Activated CD4-positive, alpha-beta T cell treated with anti-CD3 and anti-CD28 coated beads, Interleukin-2, Interleukin-6, amounts not matched to agents 100 ng/mL and 50 ng/mL, durations not matched to agents 16 hours and 8 hours (primary cell): ENCODE measurements at regions not wholly inside any gene's neighbourhood (a gene's known extent, or its start where the extent isn't known, plus 50 kb on each side); places are given as distances from the start of the nearest gene placed in this dataset.
A peak's percentile ranks its signal among the peaks of the same experiment; 100 is the strongest.

Source experiments
- DNase-seq: peaks from one replicate; pipeline ENCODE4 v3.0.0-alpha.2; 2020

GRCh38 chr7:136807598-136807997 is 60.9 kb upstream of the CHRM2 start:
- no peak for DNase-seq

GRCh38 chr7:136803028-136803427 is 65.4 kb upstream of the CHRM2 start:
- DNase-seq = no peak

GRCh38 chr7:136783934-136784333 is 84.5 kb upstream of the CHRM2 start:
- no peak for DNase-seq

DNA sequence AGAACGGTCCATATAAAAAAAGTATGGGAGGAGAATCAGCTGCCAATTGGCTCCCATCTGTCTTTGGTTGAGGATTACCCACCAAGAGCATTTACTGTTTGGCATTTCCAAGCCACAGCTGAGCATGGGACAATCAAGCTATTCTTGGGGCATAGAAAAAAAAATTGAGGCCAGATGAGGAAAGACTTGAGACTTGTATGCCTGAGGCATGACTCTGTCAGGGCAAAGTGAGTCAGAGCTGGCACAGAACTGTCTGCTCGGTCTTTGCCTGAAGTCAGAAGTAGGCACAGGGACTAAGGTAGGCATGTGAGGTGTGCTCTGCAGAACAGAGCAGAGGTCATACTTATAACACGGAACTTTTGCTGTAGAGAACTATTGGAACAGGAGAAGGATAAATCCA is 126.5 kb upstream of the CHRM2 start:
- DNase-seq = no peak

GRCh38 chr7:136728945-136729344 is 139.5 kb upstream of the CHRM2 start:
- DNase-seq = no peak

- DNase-seq = no peak
Measured at GRCh38 chr7:136726460-136726859, 142.0 kb upstream of the CHRM2 start.

DNA sequence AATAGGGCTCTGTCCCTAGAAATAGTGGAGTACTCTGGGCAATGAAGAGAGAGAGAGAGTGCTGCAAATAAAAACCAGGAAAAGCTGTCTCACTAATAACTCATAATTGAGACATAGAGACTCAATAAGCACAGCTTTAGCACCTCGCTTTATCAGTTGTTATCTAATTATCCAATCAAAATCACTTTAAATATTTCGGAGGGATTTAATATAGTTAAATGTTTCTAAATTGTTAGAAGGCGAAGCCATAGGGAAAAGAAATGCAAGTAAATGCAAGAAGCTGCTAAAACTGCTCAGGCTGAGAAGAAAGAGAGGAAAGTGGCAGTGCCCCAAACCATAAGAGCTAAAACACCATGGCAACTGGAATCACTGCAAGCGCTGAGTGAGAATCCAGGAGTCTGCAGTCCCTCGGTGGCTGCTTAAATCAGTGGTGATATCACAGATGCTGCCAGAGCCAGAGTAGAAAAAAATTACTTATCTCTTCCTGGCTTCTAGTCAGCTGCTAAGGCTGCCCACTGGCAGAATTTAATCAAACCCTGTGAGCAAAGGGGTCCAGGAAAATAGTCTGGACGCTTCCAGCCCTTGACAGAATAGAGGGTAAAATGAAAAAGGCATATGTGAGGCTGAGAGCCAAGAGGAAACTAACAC is 150.4 kb upstream of the CHRM2 start:
- no peak for DNase-seq

DNA sequence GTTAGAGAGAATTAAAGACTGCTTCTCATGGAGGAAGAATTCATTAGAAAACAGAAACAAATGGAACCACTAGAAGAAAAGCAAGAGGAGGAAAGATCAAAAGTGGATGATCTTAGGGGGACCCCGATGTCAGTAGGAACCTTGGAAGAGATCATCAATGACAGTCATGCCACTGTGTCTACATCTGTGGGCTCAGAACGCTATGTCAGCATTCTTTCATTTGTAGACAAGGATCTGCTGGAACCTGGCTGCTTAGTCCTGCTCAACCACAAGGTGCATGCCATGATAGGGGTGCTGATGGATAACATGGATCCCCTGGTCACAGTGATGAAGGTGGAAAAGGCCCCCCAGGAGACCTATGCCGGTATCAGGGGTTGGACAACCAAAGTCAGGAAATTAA is 154.4 kb upstream of the CHRM2 start:
- no peak for DNase-seq

- no peak for DNase-seq
Measured at GRCh38 chr7:136710751-136711150, 157.7 kb upstream of the CHRM2 start.

GRCh38 chr7:136709876-136710275 is 158.6 kb upstream of the CHRM2 start:
- no peak for DNase-seq

DNA sequence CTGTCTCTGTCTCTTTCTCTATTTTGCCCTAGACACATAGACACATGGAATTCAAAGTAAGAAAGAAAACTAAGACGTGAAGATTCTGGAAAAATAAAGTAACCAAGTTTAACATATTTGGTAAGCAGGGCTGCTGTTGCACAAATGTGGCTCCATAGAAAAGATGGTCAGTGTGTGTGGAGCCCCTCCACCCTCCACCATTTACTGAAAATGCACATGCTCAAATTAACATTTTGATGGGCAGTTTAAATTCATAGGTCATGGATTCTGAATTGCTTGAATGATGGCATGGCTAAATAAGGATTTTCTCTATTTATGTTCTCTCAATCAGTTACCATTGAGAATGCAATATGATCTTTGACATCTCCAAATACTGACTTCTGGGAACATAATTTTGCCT is 165.5 kb upstream of the CHRM2 start:
- no peak for DNase-seq

DNA sequence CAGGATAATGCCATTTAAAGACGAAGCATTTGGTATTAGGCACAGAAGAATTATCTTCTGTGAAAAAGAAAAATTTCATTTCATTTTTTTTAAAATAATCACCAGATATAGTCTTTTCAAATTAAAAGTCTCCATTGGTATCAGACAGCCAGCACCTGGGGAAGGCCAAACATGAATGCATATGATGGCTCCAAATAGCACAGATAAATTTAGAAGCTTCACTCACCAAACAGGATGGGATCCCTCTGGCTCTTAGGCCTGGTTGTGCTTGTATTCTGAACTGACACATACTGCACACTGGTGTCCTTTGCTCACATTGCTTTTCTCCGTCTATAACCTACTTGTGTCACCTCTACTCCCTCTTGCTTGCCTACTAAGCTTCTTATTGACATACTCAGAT is 169.5 kb upstream of the CHRM2 start:
- DNase-seq = no peak

- DNase-seq = no peak
Measured at GRCh38 chr7:136698231-136698630, 170.2 kb upstream of the CHRM2 start.

GRCh38 chr7:136697271-136697670 is 171.2 kb upstream of the CHRM2 start:
- no peak for DNase-seq

GRCh38 chr7:136693166-136694119 is 175.0 kb upstream of the CHRM2 start:
- no peak for DNase-seq

- no peak for DNase-seq
Measured at GRCh38 chr7:136692221-136692620, 176.2 kb upstream of the CHRM2 start.

- no peak for DNase-seq
Measured at GRCh38 chr7:136688601-136689000, 179.9 kb upstream of the CHRM2 start.

DNA sequence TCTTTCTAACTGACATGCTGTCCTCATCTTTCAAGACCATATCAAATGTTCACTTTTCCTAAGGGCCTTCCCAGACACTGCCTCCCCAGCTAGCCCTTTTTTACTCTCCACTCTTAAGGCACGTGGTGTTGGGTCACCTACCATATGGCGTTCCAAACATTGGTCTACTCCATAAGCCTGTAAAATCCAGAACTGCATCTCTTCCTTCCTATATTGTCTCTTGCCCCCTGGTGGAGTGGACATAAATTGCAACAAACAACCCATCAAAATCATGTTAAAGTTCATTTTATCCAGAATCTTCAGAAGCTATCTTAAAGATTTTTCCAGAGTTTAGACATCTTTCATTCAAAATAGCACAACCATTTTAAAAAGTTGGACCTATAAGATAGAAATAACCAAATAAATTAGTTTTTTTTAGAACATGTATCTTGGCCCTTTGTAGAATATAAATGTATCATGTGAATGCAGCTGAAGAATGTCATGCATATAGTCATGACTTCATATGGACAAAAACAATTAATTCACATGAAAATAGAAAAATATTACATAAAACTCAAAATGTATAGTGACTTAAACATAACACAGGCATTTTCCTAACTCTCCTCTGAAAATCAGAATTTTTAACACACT is 180.6 kb upstream of the CHRM2 start:
- DNase-seq = peak; percentile 9

GRCh38 chr7:136685501-136686173 is 182.8 kb upstream of the CHRM2 start:
- no peak for DNase-seq

GRCh38 chr7:136677471-136678365 is 190.7 kb upstream of the CHRM2 start:
- DNase-seq = no peak

DNA sequence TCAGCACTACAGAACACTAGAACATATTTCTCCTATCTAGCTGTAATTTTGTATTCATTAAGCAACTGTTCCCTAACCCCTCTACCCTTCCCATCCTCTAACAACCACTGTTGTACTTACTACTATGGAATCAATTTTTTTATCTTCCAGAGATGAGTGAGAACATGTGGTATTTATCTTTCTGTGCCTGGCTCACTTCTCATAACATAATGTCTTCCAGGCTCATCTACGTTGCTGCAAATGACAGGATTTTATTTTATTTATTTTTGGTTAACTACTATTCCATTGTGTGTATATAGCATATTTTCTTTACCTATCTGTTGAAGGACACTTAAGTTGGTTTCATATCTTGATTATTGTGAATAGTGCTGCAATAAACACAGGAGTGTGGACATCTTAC is 200.9 kb upstream of the CHRM2 start:
- no peak for DNase-seq

- DNase-seq = no peak
Measured at GRCh38 chr7:136665878-136666509, 202.5 kb upstream of the CHRM2 start.
